ENCODE measurements at regions not wholly inside any gene's neighbourhood (a gene's known extent, or its start where the extent isn't known, plus 50 kb on each side); places are given as distances from the start of the nearest gene placed in this dataset.
"Not testable (repeated sequence)": the region's sequence is repeated elsewhere in the genome, so short reads cannot be mapped to it uniquely, and the experiment has no call there.

DNA sequence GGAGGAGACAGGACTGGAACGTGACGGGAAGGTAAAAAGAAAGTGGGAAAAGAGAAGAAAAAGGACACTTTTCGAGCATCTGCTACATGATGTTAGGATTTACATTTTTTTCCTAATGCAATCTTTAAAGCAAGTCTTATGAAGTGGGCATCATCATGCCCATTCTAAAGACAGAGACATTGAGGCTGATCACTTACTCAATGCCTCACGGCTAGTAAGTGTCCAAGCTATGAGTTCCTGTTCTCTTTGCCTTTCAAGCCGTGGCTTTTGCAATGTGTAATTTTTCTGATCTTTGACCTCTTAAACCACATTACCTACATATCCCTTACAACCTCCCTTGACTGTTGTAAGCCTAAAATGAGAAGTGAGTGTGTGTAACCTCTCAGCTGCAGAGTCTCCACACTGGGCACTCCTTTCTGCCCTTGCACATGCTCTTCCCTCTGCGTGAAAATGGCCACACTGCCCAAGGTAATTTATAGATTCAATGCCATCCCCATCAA lies 649.2 kb downstream of the RNF144A start (continued):
- TF ChIP-seq ZBTB33 (IDR thresholded peaks at IDR 0.05; ENCODE audit: extremely low read depth, insufficient replicate concordance, low read length) (no peak), SP1 (IDR thresholded peaks at IDR 0.05; ENCODE audit: low read depth) (no peak), ELF1 (IDR thresholded peaks at IDR 0.05; ENCODE audit: borderline replicate concordance, low read depth) (no peak), POLR2AphosphoS5 (IDR thresholded peaks at IDR 0.05; ENCODE audit: low read depth, low read length) (no peak)
- TF ChIP-seq, protein P1, sequence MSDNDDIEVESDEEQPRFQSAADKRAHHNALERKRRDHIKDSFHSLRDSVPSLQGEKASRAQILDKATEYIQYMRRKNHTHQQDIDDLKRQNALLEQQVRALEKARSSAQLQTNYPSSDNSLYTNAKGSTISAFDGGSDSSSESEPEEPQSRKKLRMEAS (IDR thresholded peaks at IDR 0.05): no peak

DNA sequence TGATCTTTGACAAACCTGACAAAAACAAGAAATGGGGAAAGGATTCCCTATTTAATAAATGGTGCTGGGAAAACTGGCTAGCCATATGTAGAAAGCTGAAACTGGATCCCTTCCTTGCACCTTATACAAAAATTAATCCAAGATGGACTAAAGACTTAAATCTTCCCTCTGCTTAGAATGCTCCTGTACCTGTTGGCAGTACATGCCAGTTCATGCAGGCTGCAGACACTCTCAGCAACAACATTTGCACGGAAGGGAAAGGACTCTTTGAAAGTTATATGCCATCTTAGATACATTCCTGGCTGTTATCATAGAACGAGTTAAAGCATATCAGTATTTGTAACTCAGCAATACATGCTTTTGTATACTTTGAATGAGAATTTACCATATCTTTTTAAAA lies 649.9 kb downstream of the RNF144A start:
- H3K4me3 ChIP-seq (replicated peaks in 1 of 2; ENCODE audit: low read depth in 1 of 2, low read length in 2 of 2); H3K27ac ChIP-seq (ENCODE audit: low read depth, low read length); H3K79me2 ChIP-seq (ENCODE audit: insufficient read depth, low read length); CTCF ChIA-PET; H3K4me2 ChIP-seq (ENCODE audit: low read length); BruUV-seq (replicated peaks); H3K9me3 ChIP-seq (ENCODE audit: control insufficient read depth in 1 of 2, insufficient read depth in 1 of 2, low read depth in 1 of 2, low read length in 2 of 2); DNase-seq (ENCODE audit: low read depth, low spot score); H3K9ac ChIP-seq (ENCODE audit: low read length); H3K4me1 ChIP-seq (ENCODE audit: control insufficient read depth in 1 of 2, insufficient read depth in 2 of 2, low read length in 2 of 2); H4K20me1 ChIP-seq (ENCODE audit: insufficient read depth); H2AFZ ChIP-seq (ENCODE audit: low read depth, low read length, poor library complexity, severe bottlenecking); H3K9me2 ChIP-seq (ENCODE audit: insufficient read depth); intact Hi-C loops (cut with micrococcal nuclease); H3K36me3 ChIP-seq (ENCODE audit: control insufficient read depth in 1 of 2, insufficient read depth in 2 of 2, low read length in 2 of 2); ATAC-seq; POLR2A ChIA-PET; RAD21 ChIA-PET (ENCODE audit: low non-redundant PET in 1 of 2, low total read pairs in 2 of 2, uncharacterized antibody in 2 of 2, unreplicated experiment in 2 of 2): not testable (repeated sequence)
- peaks cover 25% of the 10 kb centered on the region; the same call in 1 of the 2 replicates for H3K27me3 ChIP-seq (ENCODE audit: insufficient read depth, low read length)

GRCh38 chr2:7567646-7568045 lies 650.4 kb downstream of the RNF144A start:
- no peaks in the 10 kb centered on the region for H3K36me3 ChIP-seq (ENCODE audit: control insufficient read depth in 1 of 2, insufficient read depth in 2 of 2, low read length in 2 of 2)
- H3K9ac ChIP-seq (ENCODE audit: low read length): no peak overlapping the region
- H3K4me2 ChIP-seq (ENCODE audit: low read length): no peak overlapping the region
- no peaks in the 10 kb centered on the region for H3K79me2 ChIP-seq (ENCODE audit: insufficient read depth, low read length)
- intact Hi-C loops (cut with micrococcal nuclease): no loop called here
- no peaks in the 10 kb centered on the region for H3K9me2 ChIP-seq (ENCODE audit: insufficient read depth)
- peaks cover 25% of the 10 kb centered on the region; the same call in 1 of the 2 replicates for H3K27me3 ChIP-seq (ENCODE audit: insufficient read depth, low read length)
- ChIA-PET POLR2A (no interaction called here), CTCF (no interaction called here), RAD21 (ENCODE audit: low non-redundant PET in 1 of 2, low total read pairs in 2 of 2, uncharacterized antibody in 2 of 2, unreplicated experiment in 2 of 2) (no interaction called here)
- no peak for DNase-seq (ENCODE audit: low read depth, low spot score)
- H3K4me1 ChIP-seq (ENCODE audit: control insufficient read depth in 1 of 2, insufficient read depth in 2 of 2, low read length in 2 of 2): no peaks in the 10 kb centered on the region
- no peaks in the 10 kb centered on the region for H4K20me1 ChIP-seq (ENCODE audit: insufficient read depth)
- no peaks in the 10 kb centered on the region for H3K9me3 ChIP-seq (ENCODE audit: control insufficient read depth in 1 of 2, insufficient read depth in 1 of 2, low read depth in 1 of 2, low read length in 2 of 2)
- TF ChIP-seq CEBPB (IDR thresholded peaks at IDR 0.05; ENCODE audit: low read depth): no peak
- no peak for TF ChIP-seq RAD21 (IDR thresholded peaks at IDR 0.05; ENCODE audit: low read depth)
- H2AFZ ChIP-seq (ENCODE audit: low read depth, low read length, poor library complexity, severe bottlenecking): no peak overlapping the region
- BruUV-seq (replicated peaks): no TSS peak
- ATAC-seq: no peak
- no peak overlapping the region for H3K4me3 ChIP-seq (replicated peaks in 1 of 2; ENCODE audit: low read depth in 1 of 2, low read length in 2 of 2)
- no peak overlapping the region for H3K27ac ChIP-seq (ENCODE audit: low read depth, low read length)
